Left kidney (tissue), 1 donor: ENCODE measurements at regions not wholly inside any gene's neighbourhood (a gene's known extent, or its start where the extent isn't known, plus 50 kb on each side); places are given as distances from the start of the nearest gene placed in this dataset.
"Not testable (repeated sequence)": the region's sequence is repeated elsewhere in the genome, so short reads cannot be mapped to it uniquely, and the experiment has no call there.

Experiments
- DNase-seq: peaks from one replicate; pipeline ENCODE4 v3.0.0-alpha.2; 2013

DNA sequence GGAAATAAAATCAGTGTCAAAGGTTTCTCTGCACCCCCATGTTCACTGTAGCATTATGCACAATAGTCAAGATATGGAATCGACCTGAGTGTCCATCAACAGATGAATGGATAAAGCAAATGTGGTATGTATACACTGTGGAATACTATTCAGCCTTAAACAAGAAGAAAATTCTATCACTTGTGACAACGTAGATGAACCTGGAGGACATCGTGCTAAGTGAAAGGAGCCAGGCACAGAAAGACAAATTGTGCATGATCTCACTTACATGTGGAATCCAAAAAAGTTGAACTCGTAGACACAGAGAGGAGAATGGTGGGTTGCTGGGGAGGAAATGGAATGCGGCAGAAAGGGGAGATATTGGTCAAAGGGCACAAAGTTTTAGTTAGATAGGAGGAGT is 136.3 kb upstream of the ESR1 start:
- no peak for DNase-seq

DNA sequence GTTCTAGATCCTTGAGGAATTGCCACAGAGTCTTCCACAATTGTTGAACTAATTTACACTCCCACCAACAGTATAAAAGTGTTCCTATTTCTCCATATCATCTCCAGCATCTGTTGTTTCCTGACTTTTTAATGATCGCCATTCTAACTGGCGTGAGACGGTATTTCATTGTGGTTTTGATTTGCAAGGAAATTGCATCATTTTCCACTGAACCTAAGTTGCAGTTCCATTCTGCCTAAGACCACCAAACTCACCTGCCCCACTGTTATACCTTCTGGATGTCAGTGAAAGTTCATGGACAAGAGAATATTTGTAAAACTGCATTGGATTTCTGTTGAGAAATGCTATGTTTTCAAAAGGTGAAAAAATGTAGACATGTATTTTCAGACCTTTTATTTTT is 132.9 kb upstream of the ESR1 start:
- no peak for DNase-seq

DNA sequence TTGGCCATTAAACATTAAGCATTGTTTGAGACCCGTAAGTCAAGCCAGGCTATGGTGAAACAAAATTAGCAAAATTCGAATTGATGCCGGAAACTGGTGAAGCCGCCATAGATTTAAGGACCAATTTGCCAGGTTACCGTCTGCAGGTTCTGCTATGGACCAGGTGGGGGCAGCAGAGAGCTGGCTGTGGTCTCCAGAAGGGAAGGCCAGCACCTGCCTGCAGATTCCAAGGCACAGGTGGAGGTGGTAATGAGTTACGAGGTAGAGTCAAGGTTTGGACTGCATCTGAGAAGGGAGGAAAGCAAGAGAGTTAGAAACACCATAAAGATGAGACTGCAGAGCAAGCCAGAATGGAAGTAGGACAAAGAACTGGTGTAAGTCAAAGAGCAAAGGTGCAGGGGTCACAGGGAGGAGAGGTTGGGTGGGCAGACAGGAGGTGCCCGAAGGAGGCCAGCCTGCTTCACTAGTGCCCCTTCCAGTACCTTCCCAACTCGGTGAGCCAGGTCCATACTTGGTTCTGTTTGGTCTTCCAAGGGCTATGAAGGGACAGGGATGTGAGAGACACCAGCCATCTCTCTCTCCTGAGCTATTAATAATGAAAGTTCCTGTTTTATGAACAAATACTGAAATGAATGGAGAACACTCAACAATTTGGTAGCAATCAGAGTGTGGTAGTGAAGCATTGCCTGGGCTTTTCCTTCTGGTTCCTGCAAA is 131.6 kb upstream of the ESR1 start:
- DNase-seq: peak; percentile 50

DNA sequence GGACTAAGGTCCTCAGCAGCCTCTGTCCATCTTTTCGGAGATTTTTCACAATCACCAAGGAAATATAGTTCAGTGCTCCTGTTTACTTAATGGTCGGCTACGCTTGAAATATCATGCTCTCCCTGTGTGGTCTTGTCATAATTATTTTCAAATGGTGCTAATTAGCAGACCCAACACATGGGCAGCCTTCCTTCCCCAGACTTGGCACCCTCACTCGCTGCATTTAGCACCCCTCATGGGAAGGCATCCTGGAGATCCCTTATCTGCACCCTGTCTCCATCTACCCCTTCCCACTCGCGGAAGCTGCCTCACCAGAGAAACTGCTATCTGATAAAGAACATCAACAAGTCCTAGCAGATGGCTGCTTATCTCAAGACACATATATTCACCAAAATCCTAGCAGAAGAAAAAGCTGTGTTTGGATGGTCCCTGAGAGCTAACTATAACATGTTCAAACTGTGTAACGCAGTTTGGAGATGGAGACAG is 131.0 kb upstream of the ESR1 start:
- DNase-seq: no peak

DNA sequence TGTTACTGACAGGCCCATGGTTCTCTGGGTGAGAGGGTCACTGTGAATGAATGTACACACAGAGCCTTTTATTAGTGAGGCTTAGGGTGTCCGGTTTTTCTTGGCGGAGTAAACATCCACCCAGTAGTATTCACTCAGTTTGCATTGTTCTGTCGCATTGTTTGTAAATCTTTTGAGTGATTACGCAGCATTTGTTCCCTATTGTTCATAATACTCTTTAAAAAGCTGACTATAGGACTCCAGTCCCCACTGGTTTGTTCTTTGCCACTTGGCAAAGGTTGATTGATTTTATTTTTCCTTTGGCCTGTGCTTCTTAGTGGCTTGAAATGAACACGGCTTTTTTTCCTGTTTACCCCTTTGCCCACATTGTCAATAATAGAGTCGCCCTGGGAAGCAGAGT is 130.1 kb upstream of the ESR1 start:
- DNase-seq: no peak

DNA sequence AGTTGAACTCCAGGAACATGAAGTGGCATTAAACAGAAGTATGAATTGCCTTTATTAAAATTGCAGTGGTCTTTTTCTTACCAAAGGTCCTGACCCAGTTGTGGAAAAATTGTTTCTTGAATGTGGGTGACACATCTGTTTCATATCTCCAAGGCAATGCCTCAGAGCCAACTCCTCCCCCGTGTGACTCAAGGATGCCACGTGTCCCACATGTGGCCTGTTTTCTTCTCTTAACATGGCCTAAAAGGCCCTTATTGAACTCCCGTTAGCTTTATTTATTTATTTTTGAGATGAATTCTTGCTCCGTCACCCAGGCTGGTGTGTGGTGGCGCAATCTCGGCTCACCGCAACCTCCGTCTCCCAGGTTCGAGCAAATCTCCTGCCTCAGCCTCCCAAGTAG is 128.4 kb upstream of the ESR1 start:
- no peak for DNase-seq

DNA sequence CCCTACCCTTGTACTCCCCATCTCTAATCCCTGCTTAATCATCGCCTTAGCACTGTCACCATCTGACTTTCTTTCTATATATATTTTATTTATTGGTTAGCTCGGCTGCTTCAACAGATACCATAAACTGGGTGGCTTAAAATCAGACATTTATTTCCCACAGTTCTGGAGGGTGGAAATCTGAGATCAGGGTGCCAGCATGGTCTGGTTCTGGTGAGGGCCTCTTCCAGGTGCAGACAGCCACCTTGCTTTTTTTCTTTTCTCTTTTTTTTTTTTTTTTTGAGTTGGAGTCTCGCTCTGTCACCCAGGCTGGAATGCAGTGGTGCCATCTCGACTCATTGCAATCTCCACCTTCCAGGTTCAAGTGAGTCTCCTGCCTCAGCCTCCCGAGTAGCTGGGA is 127.5 kb upstream of the ESR1 start:
- DNase-seq: no peak

DNA sequence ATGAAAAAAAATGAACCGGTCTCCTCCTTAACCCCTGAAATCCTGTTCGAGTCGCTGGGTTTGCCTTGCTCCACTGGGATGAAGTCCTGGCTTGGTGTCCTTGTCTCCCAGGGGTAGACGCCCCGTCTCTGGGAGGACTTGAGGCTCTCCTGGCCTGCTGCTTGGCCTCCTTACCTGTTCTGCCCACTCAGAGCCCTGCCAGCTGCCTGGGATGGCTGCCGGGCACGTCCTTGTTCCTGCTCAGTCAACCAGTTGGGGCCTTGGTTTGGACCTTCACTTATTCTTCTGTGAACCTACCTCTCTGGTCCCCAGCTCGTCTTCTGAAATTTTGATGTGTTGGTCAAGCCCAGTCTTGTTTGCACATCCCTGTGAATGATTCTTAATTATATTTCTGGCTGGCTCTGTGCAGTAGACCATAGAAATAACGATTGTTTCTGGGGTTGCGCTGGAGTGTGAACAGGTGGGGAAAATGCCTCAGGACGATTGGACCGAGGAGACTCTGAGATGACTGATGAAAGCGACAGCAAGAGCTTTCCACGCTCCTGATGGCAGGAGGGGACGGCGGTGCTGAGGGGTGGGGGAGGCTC is 126.5 kb upstream of the ESR1 start:
- DNase-seq: no peak

DNA sequence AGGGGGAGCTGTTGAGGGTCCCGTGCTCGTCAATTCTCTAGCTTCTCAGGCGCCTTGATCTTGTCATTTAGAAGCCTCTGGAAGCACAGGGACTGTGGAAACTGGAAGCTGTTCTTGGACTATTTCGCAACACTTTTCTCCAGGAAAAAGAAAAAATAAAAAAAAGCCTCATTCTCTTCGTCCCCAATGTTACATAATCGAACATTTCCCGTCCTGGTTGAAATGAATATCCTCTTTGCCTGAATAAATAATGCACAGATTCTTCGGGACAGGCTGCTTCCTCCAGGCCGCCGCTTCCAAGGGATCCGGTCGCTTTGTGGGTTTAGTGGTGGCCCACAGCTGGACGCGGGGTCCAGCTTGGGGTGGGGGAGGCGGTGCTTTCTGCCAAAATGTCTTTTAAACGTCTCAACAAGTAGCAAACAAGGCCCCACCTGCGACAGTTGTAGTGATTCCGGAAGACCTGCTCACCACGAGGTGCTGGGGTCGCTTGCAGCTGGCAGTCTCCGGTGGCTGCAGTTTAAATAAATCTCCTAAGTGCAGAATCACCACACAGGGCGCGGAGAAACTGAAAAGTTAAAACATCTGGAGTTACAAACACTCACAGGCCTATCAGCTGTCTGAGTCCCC is 125.9 kb upstream of the ESR1 start:
- DNase-seq: no peak

DNA sequence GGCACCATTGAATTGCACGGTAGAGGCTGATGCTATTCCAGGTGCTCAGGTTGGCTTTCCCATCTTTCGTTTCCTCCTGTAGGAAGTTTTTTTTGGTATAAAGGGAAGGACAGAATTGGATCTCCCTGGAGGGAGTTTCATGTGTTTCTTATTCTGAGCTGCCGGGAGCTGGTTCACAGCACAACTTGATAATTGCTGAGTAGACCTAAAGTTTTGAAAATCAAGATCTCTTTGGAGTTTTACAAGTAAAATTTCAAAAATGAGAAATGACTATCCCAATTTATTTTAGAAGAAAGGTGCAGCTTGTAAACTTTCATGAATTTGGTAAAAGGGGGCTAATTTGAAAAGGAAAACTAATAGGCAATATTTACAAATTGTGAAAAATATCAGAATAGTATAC is 125.2 kb upstream of the ESR1 start:
- no peak for DNase-seq

DNA sequence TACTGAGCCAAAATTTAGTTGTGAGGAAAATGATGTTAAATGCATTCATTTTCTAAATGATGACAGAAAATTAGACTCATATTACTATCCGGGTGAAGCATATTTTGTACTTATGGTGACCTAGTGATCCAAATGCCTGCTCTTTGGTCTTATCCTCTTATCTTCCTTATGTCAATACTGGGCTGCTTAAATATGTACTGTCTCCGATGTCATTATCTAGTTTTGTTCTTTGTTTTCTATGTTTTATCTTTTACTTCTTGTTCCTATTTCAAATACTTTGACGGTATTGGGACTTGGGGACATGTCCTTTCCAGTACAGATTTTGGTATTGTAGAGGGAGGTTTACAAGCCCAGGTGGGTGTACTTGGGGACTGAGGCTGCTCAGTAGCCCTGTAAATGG is 124.6 kb upstream of the ESR1 start:
- DNase-seq: no peak

DNA sequence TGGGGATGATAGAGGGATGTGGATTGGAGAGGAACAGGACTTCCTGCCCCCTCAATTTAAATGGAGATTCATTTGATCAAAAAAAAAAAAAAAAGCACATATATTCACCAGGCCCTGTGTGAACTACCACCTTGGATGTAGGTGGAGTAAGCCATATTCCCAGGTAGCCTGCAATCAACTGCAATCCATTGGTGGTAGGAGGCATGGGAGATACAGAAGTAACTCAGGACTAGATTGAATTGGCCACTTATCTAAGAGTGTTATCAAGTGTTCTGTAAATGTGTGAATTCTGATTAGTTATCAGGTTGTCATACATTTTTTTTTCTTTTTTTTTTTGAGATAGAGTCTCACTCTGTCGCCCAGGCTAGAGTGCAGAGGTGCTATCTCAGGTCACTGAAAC is 124.1 kb upstream of the ESR1 start:
- DNase-seq: no peak

DNA sequence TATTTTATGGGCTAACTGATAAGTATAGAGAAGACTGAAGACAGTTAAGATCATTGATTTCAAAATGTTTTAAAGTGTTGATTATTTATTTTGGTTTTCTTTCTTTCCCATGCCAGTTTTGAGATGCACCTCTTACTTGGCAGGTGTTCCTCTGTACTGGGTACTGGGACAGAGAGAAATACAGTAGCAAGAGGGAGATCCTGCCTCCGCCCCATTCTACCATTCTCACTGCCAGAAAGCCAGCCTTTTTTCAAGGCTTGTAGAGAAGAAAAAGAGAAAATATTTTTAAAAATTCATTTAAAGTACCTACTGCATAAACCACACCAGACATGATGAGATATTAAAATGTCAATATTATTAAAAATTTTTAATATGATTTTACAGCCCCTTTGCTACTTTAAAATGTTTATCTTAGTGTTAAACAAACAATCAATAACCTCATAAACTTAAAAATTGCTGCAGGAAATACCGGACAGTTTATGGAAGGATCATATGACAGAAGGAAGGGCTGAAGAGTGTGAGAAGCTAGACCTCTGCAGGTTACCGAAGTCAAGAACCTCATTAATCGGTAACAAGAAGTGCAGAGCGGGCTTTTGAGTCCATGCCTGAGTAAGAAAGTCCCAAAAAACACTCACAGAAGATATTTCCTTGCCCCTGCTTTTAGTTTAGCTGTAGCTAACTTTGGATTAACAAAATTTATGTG is 117.8 kb upstream of the ESR1 start:
- no peak for DNase-seq

DNA sequence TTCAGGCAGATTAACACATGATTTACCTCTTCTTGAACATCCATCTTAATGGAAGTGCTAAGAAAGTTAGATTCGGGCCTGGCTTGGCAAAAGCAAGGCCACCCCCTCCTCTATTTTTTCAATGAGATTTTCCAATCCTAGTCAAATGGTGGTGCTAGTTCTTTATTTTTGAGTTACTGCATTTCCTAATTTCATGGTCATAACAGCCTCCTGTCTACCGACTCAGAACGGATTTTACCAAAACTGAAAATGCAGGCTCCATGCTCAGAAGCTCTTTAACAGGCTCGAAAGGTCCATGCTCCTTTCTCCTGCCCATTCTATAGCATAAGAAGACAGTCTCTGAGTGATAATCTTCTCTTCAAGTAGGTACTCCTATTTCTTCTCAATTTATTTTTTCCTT is 117.2 kb upstream of the ESR1 start:
- no peak for DNase-seq

DNA sequence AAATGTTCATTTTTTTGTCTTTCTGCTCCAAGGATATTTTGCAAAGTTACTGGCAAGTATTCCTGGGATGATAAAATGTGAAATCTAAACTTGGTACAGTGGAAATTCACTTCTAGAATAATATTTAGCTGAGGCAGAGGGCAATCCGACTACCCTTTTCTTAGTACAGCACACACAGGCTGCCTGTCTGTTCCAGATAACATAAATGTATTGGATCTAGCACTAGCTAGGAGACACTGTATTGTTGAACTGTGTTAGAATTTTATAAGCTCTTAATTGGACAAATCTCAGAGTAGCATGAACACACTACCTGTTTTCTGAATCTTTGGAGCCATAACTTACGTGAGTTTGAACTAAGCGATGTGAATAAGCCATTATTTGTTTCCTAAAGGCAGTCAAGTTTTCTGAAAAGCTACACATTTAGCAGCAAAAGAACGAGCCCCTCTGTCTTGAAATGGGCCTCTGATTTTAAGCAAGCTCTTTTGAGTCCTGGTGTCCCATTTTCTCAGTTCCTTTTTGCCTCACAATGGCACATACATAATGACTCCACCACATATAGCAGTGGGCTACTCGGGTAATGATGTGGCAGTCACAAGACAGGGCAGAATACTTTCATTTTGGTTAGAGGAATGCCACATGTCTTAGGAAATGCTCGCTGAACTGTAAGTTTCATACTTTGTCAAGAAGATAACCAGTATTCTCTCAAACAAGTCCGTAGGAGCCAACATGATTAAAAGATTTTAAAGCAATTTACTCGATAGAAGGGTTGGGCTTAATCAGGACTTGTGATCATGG is 116.5 kb upstream of the ESR1 start:
- DNase-seq: no peak

DNA sequence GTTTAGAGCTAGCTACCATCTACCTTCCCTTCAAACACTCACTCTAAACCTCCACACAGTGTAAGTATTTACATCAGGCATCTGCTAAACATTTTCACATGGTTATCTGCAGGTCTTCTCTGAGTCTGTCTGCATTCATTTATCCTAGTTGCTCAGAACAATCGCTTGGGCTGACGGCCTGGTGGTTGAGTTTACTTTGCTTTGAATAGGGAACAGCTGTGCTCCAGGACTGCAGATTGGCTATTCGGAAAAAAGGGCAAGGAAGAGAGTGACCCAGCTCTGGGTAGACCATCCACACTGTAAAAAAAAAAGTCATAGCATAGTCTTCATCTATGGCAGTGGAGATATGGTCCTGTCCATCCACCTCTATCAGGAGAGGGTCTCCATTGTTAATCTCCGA is 115.3 kb upstream of the ESR1 start:
- no peak for DNase-seq

DNA sequence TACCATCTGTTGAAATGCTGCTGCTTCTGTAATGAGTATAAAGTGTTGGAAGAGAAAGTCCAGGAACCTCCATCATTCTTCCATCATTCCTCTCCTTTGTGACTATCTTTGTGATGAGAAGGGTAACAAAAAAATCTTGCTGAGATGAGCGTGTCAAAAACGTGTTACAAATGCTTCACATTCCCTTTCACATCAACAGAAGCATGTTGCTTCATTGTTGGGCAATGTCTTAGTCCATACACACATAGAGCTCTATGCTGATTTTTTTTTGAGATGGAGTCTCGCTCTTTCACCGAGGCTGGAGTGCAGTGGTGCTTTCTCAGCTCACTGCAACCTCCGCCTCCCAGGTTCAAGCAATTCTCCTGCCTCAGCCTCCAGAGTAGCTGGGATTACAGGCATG is 114.1 kb upstream of the ESR1 start:
- DNase-seq: no peak

DNA sequence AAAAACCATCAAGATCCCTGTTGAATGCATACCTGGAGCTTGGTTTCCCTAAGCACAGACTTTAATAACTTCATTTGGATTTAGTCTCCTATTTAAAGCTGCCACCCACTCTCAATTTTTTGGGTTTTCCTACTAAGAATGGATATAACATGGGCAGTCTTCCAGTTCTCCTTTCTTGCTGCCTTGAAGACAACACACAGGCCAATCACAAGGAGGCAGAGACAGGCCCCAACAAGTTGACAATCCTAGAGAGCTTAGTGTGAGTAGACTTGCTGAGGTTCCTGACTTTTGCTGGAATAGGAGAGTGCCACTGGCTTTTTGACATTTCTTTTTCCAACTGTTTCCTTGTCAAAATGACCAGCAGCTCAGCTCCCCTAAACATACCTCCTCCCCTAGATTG is 112.3 kb upstream of the ESR1 start:
- no peak for DNase-seq

DNA sequence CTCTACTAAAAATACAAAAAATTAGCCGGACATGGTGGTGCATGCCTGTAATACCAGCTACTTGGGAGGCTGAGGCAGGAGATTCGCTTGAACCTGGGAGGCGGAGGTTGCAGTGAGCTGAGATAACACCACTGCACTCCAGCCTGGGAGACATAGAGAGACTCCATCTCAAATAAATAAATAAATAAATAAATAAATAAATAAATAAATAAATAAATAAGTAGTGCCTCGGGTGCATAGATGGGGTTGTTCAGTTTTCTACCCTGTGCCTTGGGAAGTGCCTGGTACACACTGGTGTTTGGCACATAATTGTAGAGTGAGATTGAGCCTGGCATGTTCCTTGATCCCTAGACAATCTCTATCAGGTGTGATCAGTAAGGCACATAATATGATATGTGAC is 111.2 kb upstream of the ESR1 start:
- not testable (repeated sequence) for DNase-seq

DNA sequence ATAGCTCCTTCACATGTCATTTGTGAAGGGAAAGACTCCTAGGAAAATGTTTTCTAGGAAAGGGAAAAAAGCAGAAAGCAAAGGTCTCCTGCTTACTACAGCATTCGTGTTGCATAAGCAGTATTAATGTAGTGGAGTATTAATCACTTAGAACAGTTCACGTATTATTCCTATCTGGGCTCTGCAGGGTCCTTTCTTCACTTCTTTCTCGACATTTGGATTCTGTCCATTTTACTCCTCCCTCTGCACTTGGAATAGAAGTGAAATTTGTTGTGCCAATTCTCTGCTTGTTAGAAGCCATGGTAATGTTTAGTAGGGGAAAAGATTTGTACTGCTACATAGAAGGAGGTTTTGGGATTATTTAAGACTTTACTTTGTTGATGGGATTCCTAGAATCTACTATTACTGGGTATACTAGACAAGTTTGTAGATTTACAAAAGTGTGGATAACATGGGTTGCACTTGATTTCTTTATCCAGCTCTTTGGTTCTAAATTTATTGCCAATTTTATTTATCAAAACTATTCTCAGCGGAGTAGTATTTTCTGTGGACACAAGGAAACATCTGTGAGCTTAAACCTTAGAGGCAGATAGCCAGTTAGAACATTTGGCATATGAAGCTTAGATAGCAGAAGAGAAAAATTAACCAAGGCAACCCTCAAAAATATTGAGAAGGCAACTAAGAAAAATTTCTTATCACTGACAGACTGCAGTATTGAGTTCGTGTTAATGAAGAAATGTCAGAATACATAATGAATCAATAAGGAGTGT is 108.4 kb upstream of the ESR1 start:
- no peak for DNase-seq

DNA sequence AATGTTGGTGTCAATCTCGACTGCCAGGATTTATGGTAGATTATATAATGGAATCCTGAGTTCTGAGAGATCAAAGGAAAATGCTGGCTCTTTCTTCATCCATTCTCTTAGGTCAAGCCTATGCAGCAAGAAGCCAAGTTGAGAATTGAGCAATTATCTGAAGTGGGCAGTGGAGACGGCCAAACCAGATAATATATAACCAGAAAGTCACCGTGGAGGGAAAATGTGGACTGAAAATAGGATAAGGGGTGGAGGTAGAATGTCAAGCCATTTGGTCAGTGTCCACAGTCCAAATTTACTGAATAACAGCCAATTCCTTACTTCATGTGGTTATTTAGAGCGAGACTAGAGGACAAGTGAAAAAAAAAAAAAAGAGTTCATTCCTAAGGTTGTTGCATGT is 107.8 kb upstream of the ESR1 start:
- DNase-seq: no peak
